OCI-LY1 (cell line): ENCODE measurements at regions not wholly inside any gene's neighbourhood (a gene's known extent, or its start where the extent isn't known, plus 50 kb on each side); places are given as distances from the start of the nearest gene placed in this dataset.

Experiments used
- CTCF ChIP-seq: fragments of 200-600 bp; sonication (generic), shearing (Covaris generic); IDR thresholded peaks from 2 replicates; pipeline ENCODE4 v1.5.1; 2017; ENCODE audit warnings: mild to moderate bottlenecking, antibody characterized with exemption, low read length, moderate library complexity, mixed read lengths
- EZH2 ChIP-seq: fragments of 200-600 bp; sonication (generic), shearing (Covaris generic); IDR thresholded peaks from 2 replicates; pipeline ENCODE4 v1.8.0; 2017; ENCODE audit warnings: borderline replicate concordance, mixed run types, mild to moderate bottlenecking, antibody characterized with exemption, low read length, moderate library complexity, mixed read lengths

- TF ChIP-seq EZH2 (no peak), CTCF (no peak)
These were observed 275.4 kb upstream of the TFAP2D start for GRCh38 chr6:50437901-50438300.
